SIG-M5 (cell line): ENCODE measurements at regions not wholly inside any gene's neighbourhood (a gene's known extent, or its start where the extent isn't known, plus 50 kb on each side); places are given as distances from the start of the nearest gene placed in this dataset.

ENCODE experiments used
- DNase-seq: peaks from one replicate; lab custom pipeline; 2025; lab: John Stamatoyannopoulos, UW

GRCh38 chr2:196224756-196225155, 53.4 kb upstream of the STK17B start:
- no peak for DNase-seq

- no peak for DNase-seq
These were observed 53.8 kb upstream of the STK17B start for GRCh38 chr2:196225213-196225612.

- no peak for DNase-seq
These were observed 54.8 kb upstream of the STK17B start for GRCh38 chr2:196226058-196226706.

- DNase-seq = no peak
These were observed 55.3 kb upstream of the STK17B start for GRCh38 chr2:196226707-196227065.

GRCh38 chr2:196229013-196229412, 57.6 kb upstream of the STK17B start:
- DNase-seq = no peak

- no peak for DNase-seq
These were observed 58.9 kb upstream of the STK17B start for GRCh38 chr2:196230061-196230854.

GRCh38 chr2:196233021-196233804, 61.8 kb upstream of the STK17B start:
- DNase-seq = no peak

GRCh38 chr2:196233805-196234475, 62.6 kb upstream of the STK17B start:
- no peak for DNase-seq

GRCh38 chr2:196234672-196235071, 63.3 kb upstream of the STK17B start:
- peak; percentile 17 for DNase-seq

- DNase-seq = no peak
These were observed 67.5 kb upstream of the STK17B start for GRCh38 chr2:196238836-196239380.

- DNase-seq = peak; percentile 96
These were observed 68.5 kb upstream of the STK17B start for GRCh38 chr2:196239622-196240587.

GRCh38 chr2:196241175-196241574, 69.8 kb upstream of the STK17B start:
- DNase-seq = no peak

- DNase-seq = peak; percentile 100
These were observed 70.8 kb upstream of the STK17B start for GRCh38 chr2:196242131-196242620.

GRCh38 chr2:196244516-196244915, 73.1 kb upstream of the STK17B start:
- DNase-seq = no peak

- DNase-seq = no peak
These were observed 73.6 kb upstream of the STK17B start for GRCh38 chr2:196244966-196245365.

- DNase-seq = no peak
These were observed 74.2 kb upstream of the STK17B start for GRCh38 chr2:196245378-196246140.

GRCh38 chr2:196247114-196247975, 76.0 kb upstream of the STK17B start:
- no peak for DNase-seq

- no peak for DNase-seq
These were observed 76.5 kb upstream of the STK17B start for GRCh38 chr2:196247976-196248280.

- no peak for DNase-seq
These were observed 77.2 kb upstream of the STK17B start for GRCh38 chr2:196248467-196249094.
